8988T (cell line): ENCODE measurements at regions not wholly inside any gene's neighbourhood (a gene's known extent, or its start where the extent isn't known, plus 50 kb on each side); places are given as distances from the start of the nearest gene placed in this dataset.

Experiments used
- DNase-seq: peaks from one replicate; pipeline ENCODE4 v3.0.0; 2011

- no peak for DNase-seq
Observed at GRCh38 chr16:13397126-13397525, 495.7 kb downstream of the SHISA9 start.

GRCh38 chr16:13401641-13402040 lies 500.2 kb downstream of the SHISA9 start:
- no peak for DNase-seq

GRCh38 chr16:13402601-13403000 lies 501.2 kb downstream of the SHISA9 start:
- no peak for DNase-seq

- DNase-seq, result no peak
Observed at GRCh38 chr16:13403326-13403725, 501.9 kb downstream of the SHISA9 start.

- DNase-seq, result no peak
Observed at GRCh38 chr16:13414154-13414553, 505.8 kb upstream of the ERCC4 start.

GRCh38 chr16:13419589-13419988 lies 500.4 kb upstream of the ERCC4 start:
- DNase-seq, result no peak

- DNase-seq, result no peak
Observed at GRCh38 chr16:13421726-13422125, 498.2 kb upstream of the ERCC4 start.

- no peak for DNase-seq
Observed at GRCh38 chr16:13425836-13426235, 494.1 kb upstream of the ERCC4 start.

- DNase-seq, result no peak
Observed at GRCh38 chr16:13426269-13426668, 493.7 kb upstream of the ERCC4 start.

- DNase-seq, result no peak
Observed at GRCh38 chr16:13426736-13427135, 493.2 kb upstream of the ERCC4 start.

- no peak for DNase-seq
Observed at GRCh38 chr16:13427943-13428342, 492.0 kb upstream of the ERCC4 start.

- DNase-seq, result no peak
Observed at GRCh38 chr16:13429416-13429815, 490.5 kb upstream of the ERCC4 start.

GRCh38 chr16:13435415-13435814 lies 484.5 kb upstream of the ERCC4 start:
- DNase-seq, result no peak

- DNase-seq, result no peak
Observed at GRCh38 chr16:13435873-13436474, 484.0 kb upstream of the ERCC4 start.

- no peak for DNase-seq
Observed at GRCh38 chr16:13436641-13437412, 483.1 kb upstream of the ERCC4 start.

GRCh38 chr16:13437413-13437795 lies 482.6 kb upstream of the ERCC4 start:
- no peak for DNase-seq

- no peak for DNase-seq
Observed at GRCh38 chr16:13438064-13438463, 481.9 kb upstream of the ERCC4 start.

- no peak for DNase-seq
Observed at GRCh38 chr16:13439766-13440165, 480.2 kb upstream of the ERCC4 start.

GRCh38 chr16:13441675-13442074 lies 478.3 kb upstream of the ERCC4 start:
- no peak for DNase-seq

- DNase-seq, result no peak
Observed at GRCh38 chr16:13448346-13448745, 471.6 kb upstream of the ERCC4 start.

- DNase-seq, result no peak
Observed at GRCh38 chr16:13453325-13453724, 466.6 kb upstream of the ERCC4 start.

GRCh38 chr16:13453938-13454553 lies 465.9 kb upstream of the ERCC4 start:
- DNase-seq, result no peak

- no peak for DNase-seq
Observed at GRCh38 chr16:13463619-13464018, 456.3 kb upstream of the ERCC4 start.

- no peak for DNase-seq
Observed at GRCh38 chr16:13471036-13471435, 448.9 kb upstream of the ERCC4 start.
